Stimulated activated naive CD8-positive, alpha-beta T cell treated with anti-CD3 and anti-CD28 coated beads, Interleukin-15, amount 100 ng/mL, for 72 hours (primary cell): ENCODE measurements at regions not wholly inside any gene's neighbourhood (a gene's known extent, or its start where the extent isn't known, plus 50 kb on each side); places are given as distances from the start of the nearest gene placed in this dataset.
A peak's percentile ranks its signal among the peaks of the same experiment; 100 is the strongest.
"Not testable (repeated sequence)": the region's sequence is repeated elsewhere in the genome, so short reads cannot be mapped to it uniquely, and the experiment has no call there.

Experiments
- ATAC-seq: fragments of 150-1000 bp; cut with Tn5 transposase; 2 replicates; pipeline ENCODE4 v1.10.0; 2021; ENCODE audit warnings: mild to moderate bottlenecking, moderate library complexity
- DNase-seq, 2 donors: peaks; one replicate each; pipeline ENCODE4 v3.0.0; 2021 to 2022
- H3K27ac Mint-ChIP-seq, 2 donors: one replicate each; pipeline ENCODE4 v1.8.0; 2022; ENCODE audit warnings: mild to moderate bottlenecking in 2 of 2, mixed read lengths in 2 of 2, moderate library complexity in 2 of 2
- H3K27me3 Mint-ChIP-seq: one replicate; pipeline ENCODE4 v1.8.0; 2022; ENCODE audit warnings: mixed read lengths
- H3K4me1 Mint-ChIP-seq: one replicate; pipeline ENCODE4 v1.8.0; 2022; ENCODE audit warnings: mild to moderate bottlenecking, mixed read lengths
- H3K4me3 Mint-ChIP-seq, 2 donors: one replicate each; pipeline ENCODE4 v1.8.0; 2022; ENCODE audit warnings: mild to moderate bottlenecking in 2 of 2, mixed read lengths in 2 of 2, moderate library complexity in 1 of 2
- H3K9me3 Mint-ChIP-seq, 2 donors: one replicate each; pipeline ENCODE4 v1.8.0; 2022; ENCODE audit warnings: mixed read lengths in 2 of 2

GRCh38 chr10:23671866-23672265, 233.0 kb downstream of the OTUD1 start:
- ATAC-seq, H3K27ac Mint-ChIP-seq, H3K4me1 Mint-ChIP-seq, H3K9me3 Mint-ChIP-seq, H3K4me3 Mint-ChIP-seq, DNase-seq: not testable (repeated sequence)
- peaks cover 27% of the 10 kb centered on the region for H3K27me3 Mint-ChIP-seq

- no peaks in the 10 kb centered on the region for H3K4me1 Mint-ChIP-seq
- H3K27me3 Mint-ChIP-seq: peaks cover 31% of the 10 kb centered on the region
- no peak overlapping the region for H3K4me3 Mint-ChIP-seq
- DNase-seq (no peak), ATAC-seq (no peak)
- H3K27ac Mint-ChIP-seq: no peak overlapping the region
- no peaks in the 10 kb centered on the region for H3K9me3 Mint-ChIP-seq
Measured at GRCh38 chr10:23675585-23675984, 236.7 kb downstream of the OTUD1 start.

- ATAC-seq: no peak
- no peak for DNase-seq
- H3K4me1 Mint-ChIP-seq: no peaks in the 10 kb centered on the region
- no peaks in the 10 kb centered on the region for H3K9me3 Mint-ChIP-seq
- H3K27ac Mint-ChIP-seq: no peak overlapping the region
- no peak overlapping the region for H3K4me3 Mint-ChIP-seq
- peaks cover 31% of the 10 kb centered on the region for H3K27me3 Mint-ChIP-seq
Measured at GRCh38 chr10:23676296-23676695, 237.4 kb downstream of the OTUD1 start.

- no peak overlapping the region for H3K4me3 Mint-ChIP-seq
- H3K27me3 Mint-ChIP-seq: peaks cover 21% of the 10 kb centered on the region
- ATAC-seq: no peak
- no peak for DNase-seq
- H3K9me3 Mint-ChIP-seq: peaks cover 0 to 4% of the 10 kb centered on the region in 2 donors
- no peaks in the 10 kb centered on the region for H3K4me1 Mint-ChIP-seq
- peak overlapping the region in 1 of 2 donors; percentile 18 for H3K27ac Mint-ChIP-seq
Measured at GRCh38 chr10:23686722-23687121, 247.8 kb downstream of the OTUD1 start.

- ATAC-seq (no peak), DNase-seq (no peak)
- Mint-ChIP-seq H3K9me3 (no peaks in the 10 kb centered on the region), H3K27ac (no peak overlapping the region), H3K4me1 (peaks cover 37% of the 10 kb centered on the region), H3K4me3 (no peak overlapping the region), H3K27me3 (peaks cover 50% of the 10 kb centered on the region)
Measured at GRCh38 chr10:23692736-23693135, 253.9 kb downstream of the OTUD1 start.

- ATAC-seq (peak; percentile 56), DNase-seq (peak; percentile 33 to 37)
- H3K27me3 Mint-ChIP-seq: peaks cover 55% of the 10 kb centered on the region
- no peak overlapping the region for H3K27ac Mint-ChIP-seq
- H3K4me1 Mint-ChIP-seq: peaks cover 37% of the 10 kb centered on the region
- H3K9me3 Mint-ChIP-seq: no peaks in the 10 kb centered on the region
- peak overlapping the region; percentile 68 to 92 for H3K4me3 Mint-ChIP-seq
Measured at GRCh38 chr10:23693501-23693901, 254.6 kb downstream of the OTUD1 start.

- no peaks in the 10 kb centered on the region for H3K9me3 Mint-ChIP-seq
- peaks cover 40% of the 10 kb centered on the region for H3K4me1 Mint-ChIP-seq
- H3K27me3 Mint-ChIP-seq: peaks cover 60% of the 10 kb centered on the region
- peak; percentile 34 for ATAC-seq
- H3K27ac Mint-ChIP-seq: no peak overlapping the region
- peak; percentile 9 to 16 for DNase-seq
- peak overlapping the region; percentile 68 to 92 for H3K4me3 Mint-ChIP-seq
Measured at GRCh38 chr10:23693925-23694324, 255.1 kb downstream of the OTUD1 start.

- Mint-ChIP-seq H3K27me3 (peaks cover 63% of the 10 kb centered on the region), H3K27ac (no peak overlapping the region), H3K4me3 (peak overlapping the region; percentile 68 to 92), H3K4me1 (peaks cover 43% of the 10 kb centered on the region), H3K9me3 (no peaks in the 10 kb centered on the region)
- peak; percentile 37 for ATAC-seq
- DNase-seq: no peak
Measured at GRCh38 chr10:23694446-23694920, 255.6 kb downstream of the OTUD1 start.

- H3K27ac Mint-ChIP-seq: peak overlapping the region in 1 of 2 donors; percentile 89
- H3K27me3 Mint-ChIP-seq: peaks cover 63% of the 10 kb centered on the region
- H3K4me1 Mint-ChIP-seq: peaks cover 46% of the 10 kb centered on the region
- peak overlapping the region; percentile 68 to 92 for H3K4me3 Mint-ChIP-seq
- no peaks in the 10 kb centered on the region for H3K9me3 Mint-ChIP-seq
- DNase-seq: peak; percentile 34 to 38
- peak; percentile 70 for ATAC-seq
Measured at GRCh38 chr10:23694921-23695824, 256.3 kb downstream of the OTUD1 start.

GRCh38 chr10:23695825-23696420, 257.0 kb downstream of the OTUD1 start:
- H3K4me3 Mint-ChIP-seq: peak overlapping the region; percentile 68 to 92

GRCh38 chr10:23696476-23696875, 257.6 kb downstream of the OTUD1 start:
- Mint-ChIP-seq H3K4me3 (peak overlapping the region in 1 of 2 donors; percentile 35), H3K9me3 (no peaks in the 10 kb centered on the region), H3K27ac (no peak overlapping the region), H3K4me1 (peaks cover 52% of the 10 kb centered on the region), H3K27me3 (peaks cover 63% of the 10 kb centered on the region)
- DNase-seq (no peak), ATAC-seq (no peak)

More at GRCh38 chr10:23695825-23696420, 257.0 kb downstream of the OTUD1 start:
- peaks cover 63% of the 10 kb centered on the region for H3K27me3 Mint-ChIP-seq
- no peak for DNase-seq
- peaks cover 52% of the 10 kb centered on the region for H3K4me1 Mint-ChIP-seq
- no peak for ATAC-seq
- no peaks in the 10 kb centered on the region for H3K9me3 Mint-ChIP-seq
- H3K27ac Mint-ChIP-seq: no peak overlapping the region

GRCh38 chr10:23702977-23703414, 264.1 kb downstream of the OTUD1 start:
- H3K27ac Mint-ChIP-seq: no peak overlapping the region
- peak overlapping the region; percentile 38 to 70 for H3K4me3 Mint-ChIP-seq
- peaks cover 29% of the 10 kb centered on the region for H3K4me1 Mint-ChIP-seq
- ATAC-seq: peak; percentile 97
- H3K9me3 Mint-ChIP-seq: no peaks in the 10 kb centered on the region
- DNase-seq: peak; percentile 55 to 64
- peaks cover 21% of the 10 kb centered on the region for H3K27me3 Mint-ChIP-seq

GRCh38 chr10:23715363-23715762, 276.5 kb downstream of the OTUD1 start:
- H3K4me3 Mint-ChIP-seq: no peak overlapping the region
- no peak overlapping the region for H3K27ac Mint-ChIP-seq
- H3K4me1 Mint-ChIP-seq: peaks cover 6% of the 10 kb centered on the region
- H3K9me3 Mint-ChIP-seq: peaks cover 6 to 7% of the 10 kb centered on the region in 2 donors
- H3K27me3 Mint-ChIP-seq: peaks cover 51% of the 10 kb centered on the region
- ATAC-seq: no peak
- DNase-seq: no peak

- Mint-ChIP-seq H3K9me3 (peaks cover 6 to 7% of the 10 kb centered on the region in 2 donors), H3K27ac (no peak overlapping the region), H3K4me1 (peaks cover 6% of the 10 kb centered on the region), H3K27me3 (peaks cover 34% of the 10 kb centered on the region), H3K4me3 (no peak overlapping the region)
- ATAC-seq (no peak), DNase-seq (no peak)
Measured at GRCh38 chr10:23717913-23718312, 279.0 kb downstream of the OTUD1 start.

- Mint-ChIP-seq H3K9me3 (peaks cover 6 to 7% of the 10 kb centered on the region in 2 donors), H3K4me1 (peaks cover 11% of the 10 kb centered on the region), H3K4me3 (no peak overlapping the region), H3K27ac (no peak overlapping the region), H3K27me3 (peaks cover 27% of the 10 kb centered on the region)
- ATAC-seq: no peak
- DNase-seq: no peak
Measured at GRCh38 chr10:23718946-23719345, 280.1 kb downstream of the OTUD1 start.

- no peaks in the 10 kb centered on the region for H3K9me3 Mint-ChIP-seq
- ATAC-seq: no peak
- H3K4me3 Mint-ChIP-seq: no peak overlapping the region
- no peak for DNase-seq
- peaks cover 5% of the 10 kb centered on the region for H3K27me3 Mint-ChIP-seq
- H3K4me1 Mint-ChIP-seq: peaks cover 12% of the 10 kb centered on the region
- H3K27ac Mint-ChIP-seq: no peak overlapping the region
Measured at GRCh38 chr10:23723796-23724195, 284.9 kb downstream of the OTUD1 start.
